ENCODE measurements at regions not wholly inside any gene's neighbourhood (a gene's known extent, or its start where the extent isn't known, plus 50 kb on each side); places are given as distances from the start of the nearest gene placed in this dataset.

- Histone ChIP-seq H3K27ac (ENCODE audit: low read length in 2 of 2) (no peak overlapping the region), H2AFZ (ENCODE audit: insufficient read depth, low read depth, low read length, poor library complexity, severe bottlenecking) (no peak overlapping the region), H3K79me2 (ENCODE audit: control insufficient read depth, insufficient read depth, low read length) (no peaks in the 10 kb centered on the region), H3K9ac (ENCODE audit: low read length) (no peak overlapping the region), H4K20me1 (ENCODE audit: control insufficient read depth, insufficient read depth, low read length, poor library complexity, severe bottlenecking) (no peaks in the 10 kb centered on the region), H3K4me1 (ENCODE audit: control insufficient read depth in 2 of 2, insufficient read depth in 2 of 2, low read length in 2 of 2) (peaks cover 7 to 10% of the 10 kb centered on the region in 2 donors), H3K4me3 (ENCODE audit: control extremely low read depth in 1 of 5, extremely low read depth in 1 of 5, insufficient read depth in 1 of 5, low read depth in 2 of 5, low read length in 4 of 5) (no peak overlapping the region), H3K27me3 (replicated peaks in 1 of 4; ENCODE audit: control extremely low read depth in 1 of 4, control insufficient read depth in 3 of 4, insufficient read depth in 4 of 4, low read length in 3 of 4) (peaks cover 0 to 7% (median 4%) of the 10 kb centered on the region in 4 experiments), H3K9me3 (ENCODE audit: control extremely low read depth in 1 of 3, control insufficient read depth in 2 of 3, insufficient read depth in 1 of 3, low read length in 2 of 3) (peaks cover 3 to 19% (median 17%) of the 10 kb centered on the region in 3 donors), H3K36me3 (replicated peaks in 1 of 2; ENCODE audit: control extremely low read depth in 1 of 2, control insufficient read depth in 1 of 2, extremely low read depth in 1 of 2, insufficient read depth in 2 of 2, low read length in 1 of 2) (no peaks in the 10 kb centered on the region), H3K4me2 (replicated peaks; ENCODE audit: low read depth, low read length, poor library complexity, severe bottlenecking) (no peak overlapping the region)
- WGBS (ENCODE audit: insufficient coverage) = no CpG with 5 or more reads among the region's 1 CpG
- peaks cover 17% of the 10 kb centered on the region for H3K27me3 Mint-ChIP-seq
- intact Hi-C loops (cut with micrococcal nuclease) = no loop called here
- ChIA-PET CTCF (no interaction called here), POLR2A (no interaction called here)
- no peak overlapping the region for H3K4me3 Mint-ChIP-seq
- no peak for ATAC-seq (ENCODE audit: low read depth)
- H3K9me3 Mint-ChIP-seq (ENCODE audit: insufficient read depth) = peaks cover 6% of the 10 kb centered on the region
- no peak overlapping the region for H3K27ac Mint-ChIP-seq
- no peak for TF ChIP-seq EZH2 (IDR thresholded peaks at IDR 0.05; ENCODE audit: borderline replicate concordance, insufficient read depth, low read depth, low read length, poor library complexity, severe bottlenecking)
- no peak for TF ChIP-seq CTCF (IDR thresholded peaks at IDR 0.05)
- no peak for DNase-seq
- peaks cover 12% of the 10 kb centered on the region for H3K4me1 Mint-ChIP-seq
These were observed 66.8 kb downstream of the ZNF503 start for GRCh38 chr10:75334720-75335119.

- Histone ChIP-seq H3K36me3 (replicated peaks in 1 of 2; ENCODE audit: control extremely low read depth in 1 of 2, control insufficient read depth in 1 of 2, extremely low read depth in 1 of 2, insufficient read depth in 2 of 2, low read length in 1 of 2) (no peaks in the 10 kb centered on the region), H2AFZ (ENCODE audit: insufficient read depth, low read depth, low read length, poor library complexity, severe bottlenecking) (no peak overlapping the region), H3K27ac (ENCODE audit: low read length in 2 of 2) (no peak overlapping the region), H4K20me1 (ENCODE audit: control insufficient read depth, insufficient read depth, low read length, poor library complexity, severe bottlenecking) (no peaks in the 10 kb centered on the region), H3K27me3 (replicated peaks in 1 of 4; ENCODE audit: control extremely low read depth in 1 of 4, control insufficient read depth in 3 of 4, insufficient read depth in 4 of 4, low read length in 3 of 4) (peaks cover 0 to 6% (median 1%) of the 10 kb centered on the region in 4 experiments), H3K4me2 (replicated peaks; ENCODE audit: low read depth, low read length, poor library complexity, severe bottlenecking) (no peak overlapping the region), H3K9me3 (ENCODE audit: control extremely low read depth in 1 of 3, control insufficient read depth in 2 of 3, insufficient read depth in 1 of 3, low read length in 2 of 3) (peaks cover 3 to 17% (median 12%) of the 10 kb centered on the region in 3 donors), H3K9ac (ENCODE audit: low read length) (no peak overlapping the region), H3K79me2 (ENCODE audit: control insufficient read depth, insufficient read depth, low read length) (no peaks in the 10 kb centered on the region), H3K4me1 (ENCODE audit: control insufficient read depth in 2 of 2, insufficient read depth in 2 of 2, low read length in 2 of 2) (peaks cover 7 to 10% of the 10 kb centered on the region in 2 donors), H3K4me3 (ENCODE audit: control extremely low read depth in 1 of 5, extremely low read depth in 1 of 5, insufficient read depth in 1 of 5, low read depth in 2 of 5, low read length in 4 of 5) (no peak overlapping the region)
- intact Hi-C loops (cut with micrococcal nuclease) = no loop called here
- H3K9me3 Mint-ChIP-seq (ENCODE audit: insufficient read depth) = peaks cover 6% of the 10 kb centered on the region
- DNase-seq = no peak
- H3K4me3 Mint-ChIP-seq = no peak overlapping the region
- H3K27ac Mint-ChIP-seq = no peak overlapping the region
- no CpG with 5 or more reads among the region's 1 CpG for WGBS (ENCODE audit: insufficient coverage)
- POLR2A ChIA-PET = no interaction called here
- TF ChIP-seq EZH2 (IDR thresholded peaks at IDR 0.05; ENCODE audit: borderline replicate concordance, insufficient read depth, low read depth, low read length, poor library complexity, severe bottlenecking) = no peak
- no peak for TF ChIP-seq CTCF (IDR thresholded peaks at IDR 0.05)
- ATAC-seq (ENCODE audit: low read depth) = no peak
- CTCF ChIA-PET = no interaction called here
- peaks cover 26% of the 10 kb centered on the region for H3K27me3 Mint-ChIP-seq
- H3K4me1 Mint-ChIP-seq = peaks cover 12% of the 10 kb centered on the region
These were observed 69.5 kb downstream of the ZNF503 start for GRCh38 chr10:75332081-75332480.
